Prostate gland (tissue), 2 donors: ENCODE measurements at regions not wholly inside any gene's neighbourhood (a gene's known extent, or its start where the extent isn't known, plus 50 kb on each side); places are given as distances from the start of the nearest gene placed in this dataset.

Experiments used
- POLR2A ChIP-seq: fragments of 450-650 bp; IDR thresholded peaks from one replicate; pipeline ENCODE4 v1.6.1; 2016; ENCODE audit warnings: antibody characterized with exemption, mild to moderate bottlenecking
- TF ChIP-seq, protein P1 (sequence below), 4 experiments: fragments of 200-600 bp in 2 of 4; fragments of 450-650 bp in 2 of 4; sonication (generic) in 2 of 4; IDR thresholded peaks; 1 replicate in 3 of 4; 2 replicates in 1 of 4; pipeline ENCODE4 v1.5.1; 2016 to 2019; ENCODE audit warnings: antibody characterized with exemption in 4 of 4, mild to moderate bottlenecking in 2 of 4, moderate library complexity in 2 of 4

DNA sequence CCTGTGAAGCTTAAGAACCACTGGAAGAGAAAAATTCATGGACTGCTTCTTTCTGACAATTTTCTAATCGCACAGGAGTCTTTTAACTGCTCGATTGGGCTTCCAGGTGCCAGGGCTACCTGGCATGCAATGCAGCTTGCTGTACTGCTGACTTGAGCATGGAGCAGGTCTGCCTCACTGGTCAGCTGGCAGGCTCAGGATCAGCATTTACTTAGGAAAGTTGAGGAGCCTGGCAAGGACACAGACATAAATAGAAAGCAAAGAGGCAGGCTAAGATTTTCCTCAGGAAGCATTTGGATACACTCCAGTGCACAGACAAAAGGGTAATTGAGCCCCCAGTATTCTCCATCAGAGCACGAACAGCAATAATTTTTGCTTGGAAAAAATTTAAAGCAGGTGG lies 163.5 kb downstream of the CSNK2A3 start:
- TF ChIP-seq, protein P1, sequence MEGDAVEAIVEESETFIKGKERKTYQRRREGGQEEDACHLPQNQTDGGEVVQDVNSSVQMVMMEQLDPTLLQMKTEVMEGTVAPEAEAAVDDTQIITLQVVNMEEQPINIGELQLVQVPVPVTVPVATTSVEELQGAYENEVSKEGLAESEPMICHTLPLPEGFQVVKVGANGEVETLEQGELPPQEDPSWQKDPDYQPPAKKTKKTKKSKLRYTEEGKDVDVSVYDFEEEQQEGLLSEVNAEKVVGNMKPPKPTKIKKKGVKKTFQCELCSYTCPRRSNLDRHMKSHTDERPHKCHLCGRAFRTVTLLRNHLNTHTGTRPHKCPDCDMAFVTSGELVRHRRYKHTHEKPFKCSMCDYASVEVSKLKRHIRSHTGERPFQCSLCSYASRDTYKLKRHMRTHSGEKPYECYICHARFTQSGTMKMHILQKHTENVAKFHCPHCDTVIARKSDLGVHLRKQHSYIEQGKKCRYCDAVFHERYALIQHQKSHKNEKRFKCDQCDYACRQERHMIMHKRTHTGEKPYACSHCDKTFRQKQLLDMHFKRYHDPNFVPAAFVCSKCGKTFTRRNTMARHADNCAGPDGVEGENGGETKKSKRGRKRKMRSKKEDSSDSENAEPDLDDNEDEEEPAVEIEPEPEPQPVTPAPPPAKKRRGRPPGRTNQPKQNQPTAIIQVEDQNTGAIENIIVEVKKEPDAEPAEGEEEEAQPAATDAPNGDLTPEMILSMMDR (IDR thresholded peaks at IDR 0.05), result no peak
- no peak for TF ChIP-seq POLR2A
